ENCODE measurements at regions not wholly inside any gene's neighbourhood (a gene's known extent, or its start where the extent isn't known, plus 50 kb on each side); places are given as distances from the start of the nearest gene placed in this dataset.

- H3K9me3 ChIP-seq = peaks cover 0 to 3% (median 0%) of the 10 kb centered on the region in 12 donors
- no peak for DNase-seq
- WGBS, 4 donors = 84 to 88% (median 85%) methylated on average over 14 of the region's 14 CpGs
- intact Hi-C loops (cut with DNase I) = no loop called here
- H3K4me3 ChIP-seq = no peak overlapping the region
- no peaks in the 10 kb centered on the region for H3K4me1 ChIP-seq
- no peaks in the 10 kb centered on the region for H3K27me3 ChIP-seq
- ATAC-seq = no peak
- no peak overlapping the region for H3K27ac ChIP-seq
- no peaks in the 10 kb centered on the region for H3K36me3 ChIP-seq
- TF ChIP-seq CTCF (IDR thresholded peaks at IDR 0.05) (no peak), POLR2A (IDR thresholded peaks at IDR 0.05) (no peak)
Measured at GRCh38 chr2:45114221-45114955, 105.1 kb upstream of the SIX2 start.

- Histone ChIP-seq H3K27me3 (no peaks in the 10 kb centered on the region), H3K4me1 (no peaks in the 10 kb centered on the region), H3K36me3 (no peaks in the 10 kb centered on the region), H3K27ac (no peak overlapping the region), H3K9me3 (peaks cover 0 to 3% (median 0%) of the 10 kb centered on the region in 12 donors), H3K4me3 (no peak overlapping the region)
- intact Hi-C loops (cut with DNase I) = no loop called here
- no peak for ATAC-seq
- 88 to 89% (median 89%) methylated on average over 4 of the region's 4 CpGs for WGBS, 4 donors
- TF ChIP-seq POLR2A (IDR thresholded peaks at IDR 0.05) (no peak), CTCF (IDR thresholded peaks at IDR 0.05) (no peak)
- DNase-seq = no peak
Measured at GRCh38 chr2:45112750-45113149, 103.5 kb upstream of the SIX2 start.

- no peak for DNase-seq
- WGBS, 4 donors = 87 to 97% (median 93%) methylated on average over 1 of the region's 1 CpG
- H3K27me3 ChIP-seq = peaks cover 0 to 15% (median 0%) of the 10 kb centered on the region in 9 donors
- no peaks in the 10 kb centered on the region for H3K36me3 ChIP-seq
- H3K27ac ChIP-seq = no peak overlapping the region
- no peak overlapping the region for H3K4me3 ChIP-seq
- peaks cover 0 to 5% (median 0%) of the 10 kb centered on the region in 12 donors for H3K9me3 ChIP-seq
- TF ChIP-seq POLR2A (IDR thresholded peaks at IDR 0.05) = no peak
- no peak for TF ChIP-seq CTCF (IDR thresholded peaks at IDR 0.05)
- no peaks in the 10 kb centered on the region for H3K4me1 ChIP-seq
- ATAC-seq = no peak
- intact Hi-C loops (cut with DNase I) = no loop called here
Measured at GRCh38 chr2:45105050-45105582, 95.9 kb upstream of the SIX2 start.

- Histone ChIP-seq H3K9me3 (peaks cover 0 to 5% (median 0%) of the 10 kb centered on the region in 12 donors), H3K4me3 (no peak overlapping the region), H3K4me1 (no peaks in the 10 kb centered on the region), H3K27me3 (peaks cover 0 to 15% (median 0%) of the 10 kb centered on the region in 9 donors), H3K36me3 (no peaks in the 10 kb centered on the region), H3K27ac (no peak overlapping the region)
- no peak for TF ChIP-seq CTCF (IDR thresholded peaks at IDR 0.05)
- no peak for TF ChIP-seq POLR2A (IDR thresholded peaks at IDR 0.05)
- intact Hi-C loops (cut with DNase I) = no loop called here
- ATAC-seq = no peak
- WGBS, 4 donors = 80 to 81% (median 80%) methylated on average over 3 of the region's 3 CpGs
- no peak for DNase-seq
Measured at GRCh38 chr2:45104429-45104828, 95.2 kb upstream of the SIX2 start.

All from heart left ventricle (tissue), 16 donors.